Neural cell (in vitro differentiated cells): ENCODE measurements at regions not wholly inside any gene's neighbourhood (a gene's known extent, or its start where the extent isn't known, plus 50 kb on each side); places are given as distances from the start of the nearest gene placed in this dataset.

ENCODE experiments used
- H2AFZ ChIP-seq: fragments of 200-600, 300-800 bp; sonication (generic), shearing (Covaris generic); 2 replicates; pipeline ENCODE4 v1.6.0; 2014; ENCODE audit warnings: low read depth, mild to moderate bottlenecking, antibody characterized with exemption, low read length, moderate library complexity
- H3F3A ChIP-seq: fragments of 200-600 bp; shearing (Covaris generic); 2 replicates; pipeline ENCODE4 v1.6.1; 2016; ENCODE audit warnings: mild to moderate bottlenecking, moderate library complexity, mixed read lengths, antibody characterized with exemption, low read length; ENCODE audit not compliant: insufficient read depth, poor library complexity, severe bottlenecking
- H3K27ac ChIP-seq: fragments of 200-600, 300-800 bp; sonication (generic), shearing (Covaris generic); 2 replicates; pipeline ENCODE4 v1.5.1; 2014; ENCODE audit warnings: mild to moderate bottlenecking, low read length, moderate library complexity
- H3K27me3 ChIP-seq: fragments of 300-800, 200-600 bp; sonication (generic), shearing (Covaris generic); 2 replicates; pipeline ENCODE4 v1.6.0; 2014; ENCODE audit warnings: mild to moderate bottlenecking, low read depth, low read length, moderate library complexity; ENCODE audit not compliant: insufficient read depth
- H3K36me3 ChIP-seq: fragments of 300-800, 200-600 bp; sonication (generic), shearing (Covaris generic); 2 replicates; pipeline ENCODE4 v1.5.1; 2014; ENCODE audit warnings: mild to moderate bottlenecking, antibody characterized with exemption, low read length, moderate library complexity; ENCODE audit not compliant: insufficient read depth
- H3K4me2 ChIP-seq: fragments of 300-800, 200-600 bp; sonication (generic), shearing (Covaris generic); 2 replicates; pipeline ENCODE4 v1.6.0; 2014; ENCODE audit warnings: mild to moderate bottlenecking, low read length
- H3K4me3 ChIP-seq: fragments of 300-800, 200-600 bp; sonication (generic), shearing (Covaris generic); 2 replicates; pipeline ENCODE4 v1.5.1; 2014; ENCODE audit warnings: mild to moderate bottlenecking, low read length, moderate library complexity
- H3K79me2 ChIP-seq: fragments of 200-600 bp; shearing (Covaris generic); replicated peaks from 2 replicates; pipeline ENCODE4 v1.6.0; 2014; ENCODE audit warnings: mild to moderate bottlenecking, low read length, moderate library complexity; ENCODE audit not compliant: insufficient read depth
- H3K9ac ChIP-seq: fragments of 300-800, 200-600 bp; sonication (generic), shearing (Covaris generic); 2 replicates; pipeline ENCODE4 v1.6.1; 2016; ENCODE audit warnings: mild to moderate bottlenecking, low read length, mixed read lengths
- H3K9me2 ChIP-seq: fragments of 200-600 bp; shearing (Covaris generic); 2 replicates; pipeline ENCODE4 v1.6.1; 2016; ENCODE audit warnings: mild to moderate bottlenecking, low read length, mixed read lengths; ENCODE audit not compliant: insufficient read depth
- H3K9me3 ChIP-seq: fragments of 200-600, 300-800 bp; sonication (generic), shearing (Covaris generic); 2 replicates; pipeline ENCODE4 v1.6.1; 2016; ENCODE audit warnings: mild to moderate bottlenecking, mixed run types, low read length, moderate library complexity, mixed read lengths
- H4K20me1 ChIP-seq: fragments of 200-600 bp; shearing (Covaris generic); 2 replicates; pipeline ENCODE4 v1.6.1; 2016; ENCODE audit warnings: mild to moderate bottlenecking, mixed run types; ENCODE audit not compliant: insufficient read depth
- CTCF ChIP-seq: fragments of 450-650 bp; IDR thresholded peaks from 2 replicates; pipeline ENCODE4 v1.5.1; 2014; ENCODE audit warnings: antibody characterized with exemption, mild to moderate bottlenecking, moderate library complexity; ENCODE audit not compliant: poor library complexity, severe bottlenecking
- EP300 ChIP-seq: fragments of 450-650 bp; conservative IDR thresholded peaks from 2 replicates; pipeline ENCODE4 v1.6.1; 2014; ENCODE audit warnings: antibody characterized with exemption, mild to moderate bottlenecking, moderate library complexity; ENCODE audit not compliant: poor library complexity, severe bottlenecking
- EZH2 ChIP-seq: fragments of 200-600, 300-800 bp; shearing (Covaris generic), sonication (generic); IDR thresholded peaks from 2 replicates; pipeline ENCODE4 v1.6.1; 2014; ENCODE audit warnings: antibody characterized with exemption, low read length, borderline replicate concordance, mild to moderate bottlenecking; ENCODE audit not compliant: insufficient read depth, poor library complexity, severe bottlenecking
- MXI1 ChIP-seq: fragments of 450-650 bp; conservative IDR thresholded peaks from 2 replicates; pipeline ENCODE4 v1.6.1; 2014; ENCODE audit warnings: antibody characterized with exemption, mild to moderate bottlenecking; ENCODE audit not compliant: poor library complexity, severe bottlenecking
- POLR2AphosphoS5 ChIP-seq: IDR thresholded peaks from 2 replicates; pipeline ENCODE4 v1.6.1; 2012
- RAD21 ChIP-seq: fragments of 450-650 bp; conservative IDR thresholded peaks from 2 replicates; pipeline ENCODE4 v1.6.1; 2014; ENCODE audit warnings: antibody characterized with exemption, mild to moderate bottlenecking, moderate library complexity
- REST ChIP-seq: IDR thresholded peaks from 2 replicates; pipeline ENCODE4 v1.6.1; 2012; ENCODE audit warnings: borderline replicate concordance
- SMC3 ChIP-seq: fragments of 450-650 bp; conservative IDR thresholded peaks from 2 replicates; pipeline ENCODE4 v1.6.1; 2014; ENCODE audit warnings: antibody characterized with exemption, mild to moderate bottlenecking, moderate library complexity; ENCODE audit not compliant: poor library complexity
- TAF1 ChIP-seq: IDR thresholded peaks from 2 replicates; pipeline ENCODE4 v1.6.1; 2012; ENCODE audit warnings: low read depth

- Histone ChIP-seq H2AFZ (no peak overlapping the region), H3K9ac (no peak overlapping the region), H3K79me2 (no peaks in the 10 kb centered on the region), H3K27ac (no peak overlapping the region), H3K36me3 (no peaks in the 10 kb centered on the region), H3K4me3 (no peak overlapping the region), H3K9me3 (no peaks in the 10 kb centered on the region), H4K20me1 (no peaks in the 10 kb centered on the region), H3K4me2 (no peak overlapping the region), H3F3A (no peaks in the 10 kb centered on the region), H3K27me3 (no peaks in the 10 kb centered on the region), H3K9me2 (no peaks in the 10 kb centered on the region)
- no peak for TF ChIP-seq POLR2AphosphoS5
- no peak for TF ChIP-seq EP300
Measured at GRCh38 chr5:159493696-159494095, 163.4 kb upstream of the IL12B start.

GRCh38 chr5:159496773-159497172, 166.5 kb upstream of the IL12B start:
- no peak for TF ChIP-seq MXI1
- TF ChIP-seq POLR2AphosphoS5, result no peak
- no peak for TF ChIP-seq CTCF
- TF ChIP-seq RAD21, result no peak
- TF ChIP-seq EP300, result no peak
- TF ChIP-seq TAF1, result no peak
- TF ChIP-seq SMC3, result no peak
- TF ChIP-seq REST, result no peak
- TF ChIP-seq EZH2, result no peak
- H3K27ac ChIP-seq, result no peak overlapping the region
- no peak overlapping the region for H2AFZ ChIP-seq

GRCh38 chr5:159497221-159497620, 166.9 kb upstream of the IL12B start:
- Histone ChIP-seq H3K4me2 (no peak overlapping the region), H3K4me3 (no peak overlapping the region), H3K27me3 (no peaks in the 10 kb centered on the region), H3F3A (no peaks in the 10 kb centered on the region), H3K9ac (no peak overlapping the region), H3K9me3 (no peaks in the 10 kb centered on the region), H3K36me3 (no peaks in the 10 kb centered on the region), H3K79me2 (no peaks in the 10 kb centered on the region), H3K9me2 (no peaks in the 10 kb centered on the region), H4K20me1 (no peaks in the 10 kb centered on the region), H3K27ac (no peak overlapping the region), H2AFZ (no peak overlapping the region)
- no peak for TF ChIP-seq EP300
- no peak for TF ChIP-seq CTCF
- no peak for TF ChIP-seq RAD21
- no peak for TF ChIP-seq SMC3
- no peak for TF ChIP-seq POLR2AphosphoS5
- TF ChIP-seq EZH2, result no peak
- TF ChIP-seq REST, result no peak
- no peak for TF ChIP-seq MXI1
- TF ChIP-seq TAF1, result no peak

More at GRCh38 chr5:159496773-159497172, 166.5 kb upstream of the IL12B start:
- Histone ChIP-seq H3K79me2 (no peaks in the 10 kb centered on the region), H3K27me3 (no peaks in the 10 kb centered on the region), H3K9ac (no peak overlapping the region), H3K4me3 (no peak overlapping the region), H3K9me3 (no peaks in the 10 kb centered on the region), H3K36me3 (no peaks in the 10 kb centered on the region), H3K4me2 (no peak overlapping the region), H4K20me1 (no peaks in the 10 kb centered on the region), H3F3A (no peaks in the 10 kb centered on the region), H3K9me2 (no peaks in the 10 kb centered on the region)
